Ecto neural progenitor cell (in vitro differentiated cells): ENCODE measurements at regions not wholly inside any gene's neighbourhood (a gene's known extent, or its start where the extent isn't known, plus 50 kb on each side); places are given as distances from the start of the nearest gene placed in this dataset.
"Not testable (repeated sequence)": the region's sequence is repeated elsewhere in the genome, so short reads cannot be mapped to it uniquely, and the experiment has no call there.

Experiments
- DNase-seq: peaks from one replicate; pipeline ENCODE4 v3.0.0-alpha.2; 2018; ENCODE audit warnings: low spot score

GRCh38 chr5:134471858-134472449 lies 53.5 kb upstream of the JADE2 start:
- DNase-seq: not testable (repeated sequence)

DNA sequence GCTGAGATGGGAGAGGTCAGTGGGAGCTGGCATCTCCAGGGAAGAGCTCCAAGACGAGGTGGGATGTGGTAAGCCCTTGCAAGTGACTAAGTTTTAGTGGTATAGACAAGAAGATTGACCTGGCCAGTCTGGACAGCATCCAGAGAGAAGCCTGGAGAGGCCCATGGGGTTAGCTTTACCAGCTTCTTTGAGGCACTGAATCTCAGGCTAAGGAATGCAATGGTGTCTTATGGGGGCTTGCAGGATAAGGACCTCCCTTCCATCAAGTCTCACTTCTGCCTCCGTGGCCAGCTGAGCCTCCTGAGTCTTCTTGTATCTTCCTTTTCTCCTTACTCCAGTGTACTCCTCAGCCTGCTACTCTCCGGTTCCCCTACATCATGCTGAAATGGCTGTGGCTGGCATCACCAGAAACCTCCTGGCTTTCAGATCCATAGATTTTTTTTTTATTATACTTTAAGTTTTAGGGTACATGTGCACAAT lies 56.5 kb upstream of the JADE2 start:
- no peak for DNase-seq

GRCh38 chr5:134467231-134467630 lies 55.5 kb upstream of the CDKN2AIPNL start:
- DNase-seq: no peak

GRCh38 chr5:134466241-134467069 lies 54.8 kb upstream of the CDKN2AIPNL start:
- peak; percentile 87 for DNase-seq

GRCh38 chr5:134465816-134466240 lies 54.1 kb upstream of the CDKN2AIPNL start:
- DNase-seq: peak; percentile 89

- no peak for DNase-seq
Measured at GRCh38 chr5:134464988-134465815, 53.5 kb upstream of the CDKN2AIPNL start.

- no peak for DNase-seq
Measured at GRCh38 chr5:134463991-134464760, 52.5 kb upstream of the CDKN2AIPNL start.

DNA sequence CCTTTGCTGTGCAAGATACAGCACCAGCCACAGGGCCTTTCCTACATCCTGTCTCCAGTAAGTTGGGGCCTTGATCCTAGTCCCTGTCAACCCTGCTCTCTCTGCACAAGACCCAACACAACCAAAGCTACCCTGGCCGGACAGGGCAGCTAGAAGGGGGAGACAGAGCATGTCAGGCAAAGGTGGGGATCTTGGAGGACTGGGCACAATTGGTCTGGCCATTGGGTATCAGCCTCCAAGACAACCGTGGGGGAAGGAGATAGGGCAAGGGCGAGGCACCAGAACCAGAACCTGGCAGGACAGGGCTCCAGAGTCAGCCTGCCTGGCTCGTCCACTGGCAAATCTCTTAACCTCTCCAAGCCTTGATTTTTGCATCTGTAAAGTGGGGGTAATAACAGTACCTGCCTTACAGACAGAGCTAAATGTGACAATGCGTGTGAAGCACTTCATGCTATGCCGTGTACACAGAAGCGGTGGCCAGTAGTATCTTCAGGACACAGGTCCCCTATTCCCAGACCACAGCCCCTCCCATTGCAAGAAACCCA lies 51.6 kb upstream of the CDKN2AIPNL start:
- no peak for DNase-seq

DNA sequence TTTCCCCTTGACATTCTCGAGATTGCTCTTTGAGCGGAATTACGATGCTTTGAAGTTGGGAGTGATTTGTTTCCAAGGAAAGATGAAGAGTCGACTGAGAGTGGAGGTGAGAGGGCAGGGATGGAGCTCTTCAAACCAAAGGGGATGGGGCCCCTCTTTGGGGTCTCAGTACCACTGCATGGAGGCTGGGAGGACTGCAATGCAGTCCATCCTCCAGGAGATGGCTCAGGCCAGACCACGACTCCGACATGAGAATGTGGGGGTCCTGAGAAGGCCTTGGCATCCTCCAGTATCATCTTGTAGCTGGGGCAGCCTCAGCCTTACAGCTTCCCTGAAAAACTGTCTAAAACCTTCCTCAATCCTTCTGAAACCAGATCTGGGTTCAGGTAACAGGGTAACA lies 51.1 kb upstream of the CDKN2AIPNL start:
- DNase-seq: no peak

DNA sequence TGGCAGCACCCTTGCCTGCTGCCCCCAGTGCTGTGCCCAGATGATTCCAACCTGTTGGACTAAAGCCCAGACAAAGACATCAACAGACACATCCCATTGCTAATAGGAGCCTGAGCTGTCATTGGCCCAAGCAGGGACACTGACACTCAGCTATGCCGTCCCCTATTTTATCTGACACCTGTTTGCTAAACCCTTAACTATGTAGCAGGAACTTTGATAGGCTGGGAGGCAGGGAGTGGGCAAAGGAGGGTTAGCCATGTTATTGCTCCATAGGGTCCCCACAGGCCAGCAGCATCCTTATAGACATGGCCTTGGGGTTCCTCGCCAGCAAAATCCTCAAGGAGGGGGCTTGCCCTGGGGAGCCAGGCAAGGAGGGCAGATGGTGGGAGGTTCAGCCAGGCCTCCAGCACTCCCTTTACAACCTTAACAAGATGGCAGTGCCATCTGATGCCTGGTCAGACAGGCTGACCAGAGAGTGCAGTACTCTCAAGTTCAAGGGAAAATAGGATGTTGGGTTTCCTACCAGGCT lies 50.4 kb upstream of the CDKN2AIPNL start:
- no peak for DNase-seq
